Mesenchymal stem cell (in vitro differentiated cells and primary cell): ENCODE measurements at regions not wholly inside any gene's neighbourhood (a gene's known extent, or its start where the extent isn't known, plus 50 kb on each side); places are given as distances from the start of the nearest gene placed in this dataset.

Experiments
- DNase-seq: peaks from one replicate; pipeline ENCODE4 v3.0.0-alpha.2; 2013
- H2AFZ ChIP-seq: one replicate; pipeline ENCODE4 v1.6.1; 2013; ENCODE audit warnings: low read depth, mild to moderate bottlenecking, control low read depth, inconsistent platforms, low read length, moderate library complexity
- H2AK5ac ChIP-seq: 2 replicates; pipeline ENCODE4 v1.6.1; 2013; ENCODE audit warnings: low read length, moderate library complexity, mild to moderate bottlenecking, inconsistent platforms; ENCODE audit not compliant: severe bottlenecking
- H2BK120ac ChIP-seq: one replicate; pipeline ENCODE4 v1.6.1; 2013; ENCODE audit warnings: low read depth, mild to moderate bottlenecking, inconsistent platforms, low read length, moderate library complexity
- H2BK12ac ChIP-seq, 2 experiments: one replicate each; pipeline ENCODE4 v1.6.1; 2013; ENCODE audit warnings: inconsistent platforms in 2 of 2, low read length in 2 of 2, mild to moderate bottlenecking in 2 of 2, moderate library complexity in 2 of 2, control low read depth in 1 of 2
- H2BK15ac ChIP-seq: one replicate; pipeline ENCODE4 v1.6.1; 2013; ENCODE audit warnings: mild to moderate bottlenecking, low read depth, inconsistent platforms; ENCODE audit not compliant: poor library complexity, severe bottlenecking
- H2BK5ac ChIP-seq: 2 replicates; pipeline ENCODE4 v1.6.1; 2013; ENCODE audit warnings: low read depth, mild to moderate bottlenecking, low read length, control low read depth, inconsistent platforms; ENCODE audit not compliant: poor library complexity, severe bottlenecking
- H3K14ac ChIP-seq, 2 experiments: one replicate each; pipeline ENCODE4 v1.6.1; 2013; ENCODE audit warnings: inconsistent platforms in 2 of 2, low read length in 2 of 2, control low read depth in 1 of 2, mild to moderate bottlenecking in 1 of 2, moderate library complexity in 1 of 2
- H3K18ac ChIP-seq, 2 experiments: one replicate each; pipeline ENCODE4 v1.6.1; 2013; ENCODE audit warnings: inconsistent platforms in 2 of 2, low read length in 2 of 2, control low read depth in 1 of 2, low read depth in 1 of 2, mild to moderate bottlenecking in 1 of 2
- H3K23ac ChIP-seq, 2 experiments: one replicate each; pipeline ENCODE4 v1.6.1; 2013; ENCODE audit warnings: inconsistent platforms in 2 of 2, low read length in 2 of 2, mild to moderate bottlenecking in 2 of 2, moderate library complexity in 2 of 2, control low read depth in 1 of 2
- H3K27ac ChIP-seq: 2 replicates; pipeline ENCODE4 v1.5.1; 2013; ENCODE audit warnings: mild to moderate bottlenecking, moderate library complexity, low read length, control low read depth, inconsistent platforms; ENCODE audit not compliant: poor library complexity, severe bottlenecking
- H3K27me3 ChIP-seq, 2 experiments: 2 replicates each; pipeline versions ENCODE4 v1.6.1 to v1.7.0; 2013; ENCODE audit warnings: low read length in 2 of 2, mild to moderate bottlenecking in 2 of 2, moderate library complexity in 2 of 2, control low read depth in 1 of 2, inconsistent platforms in 1 of 2; ENCODE audit not compliant: control insufficient read depth in 1 of 2, insufficient read depth in 1 of 2
- H3K36me3 ChIP-seq, 2 experiments: 2 replicates each; pipeline versions ENCODE4 v1.6.1 to v1.7.0; 2013; ENCODE audit warnings: low read length in 2 of 2, control low read depth in 1 of 2, inconsistent platforms in 1 of 2, low read depth in 1 of 2, mild to moderate bottlenecking in 1 of 2; ENCODE audit not compliant: insufficient read depth in 2 of 2, control insufficient read depth in 1 of 2
- H3K4ac ChIP-seq, 2 experiments: one replicate each; pipeline ENCODE4 v1.6.1; 2013; ENCODE audit warnings: inconsistent platforms in 2 of 2, low read length in 2 of 2, mild to moderate bottlenecking in 2 of 2, moderate library complexity in 2 of 2, control low read depth in 1 of 2, low read depth in 1 of 2
- H3K4me1 ChIP-seq: 2 replicates; pipeline ENCODE4 v1.6.1; 2013; ENCODE audit warnings: low read depth, low read length, control low read depth; ENCODE audit not compliant: control insufficient read depth, insufficient read depth
- H3K4me2 ChIP-seq: 2 replicates; pipeline ENCODE4 v1.6.1; 2013; ENCODE audit warnings: low read length, mild to moderate bottlenecking, inconsistent platforms; ENCODE audit not compliant: poor library complexity, severe bottlenecking
- H3K4me3 ChIP-seq, 2 experiments: 2 replicates each; pipeline versions ENCODE4 v1.5.1 to v1.7.0; 2013; ENCODE audit warnings: low read length in 2 of 2, mild to moderate bottlenecking in 2 of 2, control low read depth in 1 of 2, low read depth in 1 of 2; ENCODE audit not compliant: insufficient read depth in 1 of 2
- H3K79me1 ChIP-seq: replicated peaks from 2 replicates; pipeline ENCODE4 v1.6.1; 2013; ENCODE audit warnings: mild to moderate bottlenecking, control low read depth, low read length, inconsistent platforms; ENCODE audit not compliant: poor library complexity, severe bottlenecking
- H3K9ac ChIP-seq: 2 replicates; pipeline ENCODE4 v1.7.0; 2013; ENCODE audit warnings: mild to moderate bottlenecking, low read length, moderate library complexity
- H3K9me3 ChIP-seq: 2 replicates; pipeline ENCODE4 v1.7.0; 2013; ENCODE audit warnings: mild to moderate bottlenecking, low read length; ENCODE audit not compliant: control insufficient read depth
- H4K8ac ChIP-seq: one replicate; pipeline ENCODE4 v1.6.1; 2013; ENCODE audit warnings: inconsistent platforms, mild to moderate bottlenecking, low read length, moderate library complexity
- H4K91ac ChIP-seq: one replicate; pipeline ENCODE4 v1.6.1; 2013; ENCODE audit warnings: mild to moderate bottlenecking, low read length, inconsistent platforms
- WGBS: methylation state at CpG from one replicate; pipeline ENCODE4 v1.1.7; 2013; ENCODE audit warnings: mixed read lengths; 5-methylcytosine and 5-hydroxymethylcytosine counted together

DNA sequence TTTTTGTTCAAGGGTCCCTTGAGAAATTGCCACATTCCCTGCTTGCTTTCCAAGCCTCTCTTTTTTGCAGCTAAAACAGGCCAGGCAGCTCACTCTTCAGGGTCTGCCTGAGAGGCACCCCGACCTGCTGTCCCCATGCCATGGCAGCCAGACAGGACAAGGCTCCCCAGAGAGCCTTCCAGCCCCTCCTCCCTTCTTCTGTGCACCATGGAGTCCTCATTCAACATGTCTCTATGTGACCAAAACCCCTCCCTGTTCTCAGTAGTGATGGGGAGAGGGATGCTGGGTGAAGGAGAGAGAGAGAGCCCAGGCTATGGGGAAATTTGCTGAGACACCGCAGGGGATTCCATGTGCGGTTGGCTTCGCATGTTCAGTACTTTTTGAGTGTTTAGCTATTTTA is 384.2 kb upstream of the ZNF507 start:
- H3K4me1 ChIP-seq: no peaks in the 10 kb centered on the region
- no peaks in the 10 kb centered on the region for H3K79me1 ChIP-seq
- no peak overlapping the region for H2BK5ac ChIP-seq
- H2AK5ac ChIP-seq: no peak overlapping the region
- H4K8ac ChIP-seq: peak overlapping the region; percentile 19
- H3K18ac ChIP-seq: no peak overlapping the region
- no peaks in the 10 kb centered on the region for H3K36me3 ChIP-seq
- no peak overlapping the region for H3K4me3 ChIP-seq
- H2BK12ac ChIP-seq: peak overlapping the region in 1 of 2 experiments; percentile 51
- H4K91ac ChIP-seq: peak overlapping the region; percentile 52
- no peak overlapping the region for H3K9ac ChIP-seq
- no peak for DNase-seq
- H2BK120ac ChIP-seq: no peak overlapping the region
- H3K27ac ChIP-seq: no peak overlapping the region
- H3K9me3 ChIP-seq: no peaks in the 10 kb centered on the region
- 47% methylated on average over 4 of the region's 4 CpGs for WGBS
- no peak overlapping the region for H3K4me2 ChIP-seq
- no peak overlapping the region for H3K23ac ChIP-seq
- no peak overlapping the region for H3K4ac ChIP-seq
- no peaks in the 10 kb centered on the region for H3K27me3 ChIP-seq
- no peak overlapping the region for H3K14ac ChIP-seq
- no peak overlapping the region for H2AFZ ChIP-seq
- no peak overlapping the region for H2BK15ac ChIP-seq

DNA sequence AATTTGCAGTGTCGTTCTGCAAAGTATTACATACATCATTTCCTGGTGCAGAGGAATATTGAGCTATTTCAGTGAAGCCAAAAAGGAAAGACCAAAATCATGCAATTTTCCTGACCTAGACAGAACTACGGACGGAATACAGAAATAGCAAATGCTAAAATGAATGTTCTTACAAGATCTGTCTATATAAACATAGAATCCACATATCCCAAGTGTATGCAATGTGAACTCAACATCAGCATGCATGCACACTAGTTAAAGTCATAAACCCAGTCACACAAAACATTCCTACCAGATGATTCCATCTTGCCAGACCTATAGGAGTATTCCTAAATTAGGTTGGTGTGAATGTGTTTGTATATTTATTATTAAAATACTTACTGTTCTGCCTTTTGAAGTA is 383.7 kb upstream of the ZNF507 start:
- Histone ChIP-seq H3K4me3 (no peak overlapping the region), H3K27me3 (no peaks in the 10 kb centered on the region), H3K79me1 (no peaks in the 10 kb centered on the region), H3K4me2 (no peak overlapping the region), H2AK5ac (no peak overlapping the region), H4K8ac (no peak overlapping the region), H2BK120ac (no peak overlapping the region), H2BK12ac (no peak overlapping the region), H3K4me1 (no peaks in the 10 kb centered on the region), H3K36me3 (no peaks in the 10 kb centered on the region), H3K27ac (no peak overlapping the region), H2BK15ac (no peak overlapping the region), H3K9ac (no peak overlapping the region), H3K14ac (no peak overlapping the region), H2AFZ (no peak overlapping the region), H2BK5ac (no peak overlapping the region), H3K4ac (no peak overlapping the region), H3K18ac (no peak overlapping the region), H3K9me3 (no peaks in the 10 kb centered on the region), H4K91ac (no peak overlapping the region), H3K23ac (no peak overlapping the region)
- 23% methylated on average over 3 of the region's 3 CpGs for WGBS
- peak; percentile 34 for DNase-seq

DNA sequence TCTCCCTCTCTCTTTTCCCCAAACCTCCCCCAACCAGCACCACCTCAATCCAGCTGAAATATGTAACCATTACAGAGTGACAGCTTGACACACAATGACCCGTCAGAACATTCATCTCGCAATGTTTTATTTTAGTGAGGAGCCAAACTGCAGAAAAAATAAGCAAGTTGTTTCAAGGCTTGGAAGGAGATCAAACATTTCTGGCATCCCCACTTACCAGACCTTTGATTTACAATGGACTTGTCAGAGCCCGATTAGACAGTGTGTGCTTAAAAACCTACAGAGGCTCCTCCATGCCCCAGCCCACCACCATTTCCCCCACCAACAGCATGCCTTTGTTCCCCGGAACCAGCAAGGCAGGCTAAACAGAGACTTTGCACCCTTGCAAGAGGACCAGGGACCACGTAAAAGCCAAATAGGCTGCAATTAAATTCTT is 382.8 kb upstream of the ZNF507 start:
- DNase-seq: peak; percentile 18
- no peaks in the 10 kb centered on the region for H3K9me3 ChIP-seq
- H3K14ac ChIP-seq: no peak overlapping the region
- H2BK5ac ChIP-seq: no peak overlapping the region
- H3K27ac ChIP-seq: no peak overlapping the region
- no peak overlapping the region for H2BK120ac ChIP-seq
- no peak overlapping the region for H3K9ac ChIP-seq
- no peaks in the 10 kb centered on the region for H3K79me1 ChIP-seq
- no peak overlapping the region for H2BK12ac ChIP-seq
- WGBS: 16% methylated on average over 5 of the region's 5 CpGs
- no peak overlapping the region for H3K4ac ChIP-seq
- no peak overlapping the region for H2BK15ac ChIP-seq
- H3K4me2 ChIP-seq: no peak overlapping the region
- H2AK5ac ChIP-seq: no peak overlapping the region
- H3K27me3 ChIP-seq: no peaks in the 10 kb centered on the region
- H2AFZ ChIP-seq: no peak overlapping the region
- H3K4me3 ChIP-seq: no peak overlapping the region
- no peaks in the 10 kb centered on the region for H3K36me3 ChIP-seq
- no peaks in the 10 kb centered on the region for H3K4me1 ChIP-seq
- no peak overlapping the region for H4K8ac ChIP-seq
- H3K18ac ChIP-seq: no peak overlapping the region
- H4K91ac ChIP-seq: no peak overlapping the region
- H3K23ac ChIP-seq: no peak overlapping the region

DNA sequence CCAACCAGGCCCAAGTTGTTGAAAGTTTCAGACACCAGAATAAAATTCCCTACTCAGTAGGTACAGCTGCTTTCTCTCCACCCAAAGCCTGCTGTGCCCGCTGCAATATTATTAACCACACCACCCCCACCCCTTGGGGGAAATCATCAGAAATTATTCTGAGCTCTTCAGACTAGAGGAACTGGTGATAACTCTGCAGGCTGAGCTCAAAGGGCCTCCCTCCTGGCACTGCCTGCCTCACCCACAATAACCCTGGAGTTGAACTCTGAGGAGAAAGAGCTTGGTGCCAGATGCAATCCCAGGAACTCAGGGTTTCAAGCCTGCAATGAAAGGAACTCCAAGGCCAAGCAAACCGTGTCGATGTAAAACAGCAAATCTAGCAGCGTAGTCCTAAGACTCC is 381.7 kb upstream of the ZNF507 start:
- Histone ChIP-seq H3K14ac (no peak overlapping the region), H2BK120ac (no peak overlapping the region), H3K4ac (no peak overlapping the region), H3K9me3 (no peaks in the 10 kb centered on the region), H2BK15ac (no peak overlapping the region), H2BK5ac (no peak overlapping the region), H3K27me3 (no peaks in the 10 kb centered on the region), H3K36me3 (no peaks in the 10 kb centered on the region), H3K4me2 (no peak overlapping the region), H3K18ac (no peak overlapping the region), H2AFZ (no peak overlapping the region), H2AK5ac (no peak overlapping the region), H4K91ac (no peak overlapping the region), H3K27ac (no peak overlapping the region), H4K8ac (no peak overlapping the region), H3K23ac (no peak overlapping the region), H3K9ac (no peak overlapping the region), H3K4me1 (no peaks in the 10 kb centered on the region), H2BK12ac (no peak overlapping the region), H3K4me3 (no peak overlapping the region), H3K79me1 (no peaks in the 10 kb centered on the region)
- 81% methylated on average over 4 of the region's 4 CpGs for WGBS
- no peak for DNase-seq
